ENCODE measurements at regions not wholly inside any gene's neighbourhood (a gene's known extent, or its start where the extent isn't known, plus 50 kb on each side); places are given as distances from the start of the nearest gene placed in this dataset.

DNA sequence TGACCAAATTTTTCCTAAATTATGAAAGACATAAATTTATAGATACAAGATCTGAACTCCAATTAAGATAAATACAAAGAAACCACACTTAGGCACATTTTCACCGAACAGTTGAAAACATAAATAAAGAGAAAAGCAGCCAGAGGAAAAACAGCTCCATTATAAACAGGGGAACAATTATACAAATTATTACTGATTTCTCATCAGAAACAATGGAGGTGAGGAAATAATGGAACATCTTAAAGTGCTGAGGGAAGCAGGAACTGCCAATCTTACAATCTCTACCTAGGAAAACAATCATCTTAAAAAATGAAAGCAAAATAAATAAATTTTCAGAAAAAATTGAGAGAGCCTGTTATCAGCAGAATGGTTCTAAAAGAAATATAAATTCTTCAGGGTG lies 234.4 kb upstream of the PMFBP1 start:
- Histone ChIP-seq H3K23me2 (ENCODE audit: low read depth, low read length) (no peaks in the 10 kb centered on the region), H2AFZ (ENCODE audit: low read length) (no peak overlapping the region), H2BK120ac (replicated peaks; ENCODE audit: low read depth, low read length) (no peak overlapping the region), H4K20me1 (replicated peaks in 1 of 2; ENCODE audit: control insufficient read depth in 1 of 2, insufficient read depth in 2 of 2, low read length in 2 of 2) (no peaks in the 10 kb centered on the region), H3K79me2 (ENCODE audit: control insufficient read depth in 1 of 2, insufficient read depth in 2 of 2, low read length in 2 of 2) (no peaks in the 10 kb centered on the region), H3K14ac (ENCODE audit: insufficient read length) (no peak overlapping the region), H3K27ac (ENCODE audit: low read depth, low read length) (no peak overlapping the region), H4K91ac (replicated peaks; ENCODE audit: insufficient read length, low read length) (no peak overlapping the region), H4K5ac (ENCODE audit: insufficient read length, low read depth, low read length) (no peak overlapping the region), H3K27me3 (replicated peaks in 1 of 4; ENCODE audit: control insufficient read depth in 3 of 4, extremely low read depth in 1 of 4, insufficient read depth in 3 of 4, low read length in 3 of 4) (no peaks in the 10 kb centered on the region), H2BK5ac (ENCODE audit: low read depth, low read length) (no peak overlapping the region), H3K9ac (replicated peaks in 1 of 4; ENCODE audit: extremely low read depth in 1 of 4, low read depth in 3 of 4, low read length in 3 of 4) (no peak overlapping the region), H2BK15ac (ENCODE audit: low read length) (no peak overlapping the region), H3K9me3 (ENCODE audit: insufficient read depth in 2 of 2, low read depth in 1 of 2, low read length in 1 of 2) (no peaks in the 10 kb centered on the region), H3K23ac (ENCODE audit: insufficient read length) (no peak overlapping the region), H2BK12ac (ENCODE audit: low read depth, low read length) (no peak overlapping the region), H3K79me1 (ENCODE audit: low read depth, low read length) (no peaks in the 10 kb centered on the region), H3K56ac (replicated peaks; ENCODE audit: insufficient read length, low read depth, low read length) (no peak overlapping the region), H3K18ac (ENCODE audit: extremely low read depth, low read length) (no peak overlapping the region), H3K36me3 (ENCODE audit: control insufficient read depth in 2 of 4, insufficient read depth in 4 of 4, low read length in 3 of 4) (no peaks in the 10 kb centered on the region), H2BK20ac (ENCODE audit: low read length) (no peak overlapping the region), H3K4me2 (ENCODE audit: insufficient read depth in 1 of 2, low read depth in 2 of 2, low read length in 2 of 2) (no peak overlapping the region), H3K4me3 (ENCODE audit: extremely low read depth in 1 of 4, insufficient read depth in 2 of 4, low read depth in 3 of 4, low read length in 4 of 4) (no peak overlapping the region), H2AK5ac (ENCODE audit: low read depth, low read length) (no peak overlapping the region), H3K4ac (replicated peaks; ENCODE audit: insufficient read length, low read depth, low read length) (no peak overlapping the region), H4K8ac (ENCODE audit: extremely low read depth, insufficient read depth, low read length) (no peak overlapping the region), H3K4me1 (replicated peaks in 1 of 4; ENCODE audit: control insufficient read depth in 3 of 4, insufficient read depth in 4 of 4, low read length in 3 of 4) (peaks cover 0 to 4% (median 1%) of the 10 kb centered on the region in 4 experiments; a peak in 2 of 7 replicates)
- DNase-seq (ENCODE audit: low read depth in 1 of 2, low spot score in 2 of 2) (no peak), FAIRE-seq (no peak)
- ChIA-PET CTCF (ENCODE audit: partially characterized antibody) (interaction anchor here (1.9 kb wide), 1 partner anchor 11 kb away, joined by 5 read pairs; no protein-coding TSS in a partner anchor), POLR2A (ENCODE audit: partially characterized antibody) (no interaction called here)
- WGBS, 2 experiments (ENCODE audit: extremely low coverage in 1 of 2, insufficient coverage in 1 of 2, insufficient read length in 1 of 2, insufficient replicate concordance in 2 of 2, low coverage in 1 of 2, low lambda C conversion rate in 2 of 2, missing lambda C conversion rate in 1 of 2) = 90% methylated on average over 1 of the region's 1 CpG; no CpG with 5 or more reads in 1 of the 2 experiments
- TF ChIP-seq CHD1 (IDR thresholded peaks at IDR 0.05; ENCODE audit: low read depth, low read length) = no peak
- no peak for TF ChIP-seq RNF2 (IDR thresholded peaks at IDR 0.05; ENCODE audit: borderline replicate concordance, low read depth, low read length, missing control alignments, poor library complexity, severe bottlenecking)
- TF ChIP-seq SP2 (IDR thresholded peaks at IDR 0.05; ENCODE audit: low read length) = no peak
- TF ChIP-seq, protein P1, sequence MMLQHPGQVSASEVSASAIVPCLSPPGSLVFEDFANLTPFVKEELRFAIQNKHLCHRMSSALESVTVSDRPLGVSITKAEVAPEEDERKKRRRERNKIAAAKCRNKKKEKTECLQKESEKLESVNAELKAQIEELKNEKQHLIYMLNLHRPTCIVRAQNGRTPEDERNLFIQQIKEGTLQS (IDR thresholded peaks at IDR 0.05; ENCODE audit: insufficient read depth, low read depth, low read length) = no peak
- no peak for TF ChIP-seq PHF8 (conservative IDR thresholded peaks at IDR 0.05; ENCODE audit: low read depth, low read length)
- TF ChIP-seq SP4 (IDR thresholded peaks at IDR 0.05; ENCODE audit: low read length) = no peak
